ENCODE measurements at regions not wholly inside any gene's neighbourhood (a gene's known extent, or its start where the extent isn't known, plus 50 kb on each side); places are given as distances from the start of the nearest gene placed in this dataset.

GRCh38 chr3:193844472-193844871 lies 251.5 kb downstream of the OPA1 start:
- TF ChIP-seq POLR2A (IDR thresholded peaks at IDR 0.05), result no peak
- no peak for TF ChIP-seq CTCF (IDR thresholded peaks at IDR 0.05)

Measured in lower leg skin (tissue), 3 donors.